ENCODE measurements at regions not wholly inside any gene's neighbourhood (a gene's known extent, or its start where the extent isn't known, plus 50 kb on each side); places are given as distances from the start of the nearest gene placed in this dataset.

- WGBS (ENCODE audit: low lambda C conversion rate, missing lambda C conversion rate): 77% methylated on average over 4 of the region's 4 CpGs
- H3K27ac ChIP-seq: no peak overlapping the region
- H3K4me3 ChIP-seq: no peak overlapping the region
- no peaks in the 10 kb centered on the region for H3K36me3 ChIP-seq (replicated peaks; ENCODE audit: insufficient read depth, low read depth)
- no peak overlapping the region for H3K4me2 ChIP-seq
- H3K79me2 ChIP-seq: no peaks in the 10 kb centered on the region
- no peaks in the 10 kb centered on the region for H3K27me3 ChIP-seq
- H4K20me1 ChIP-seq (ENCODE audit: insufficient read depth, poor library complexity, severe bottlenecking): no peaks in the 10 kb centered on the region
- H3K9me2 ChIP-seq (replicated peaks; ENCODE audit: insufficient read depth): no peaks in the 10 kb centered on the region
- no peaks in the 10 kb centered on the region for H3K4me1 ChIP-seq (ENCODE audit: insufficient read depth)
- no peak overlapping the region for H2AFZ ChIP-seq
- no peak for DNase-seq (ENCODE audit: low spot score)
- H3K9me3 ChIP-seq (ENCODE audit: low read depth): no peaks in the 10 kb centered on the region
- no peak for TF ChIP-seq EZH2 (IDR thresholded peaks at IDR 0.05; ENCODE audit: borderline replicate concordance)
- no peak for TF ChIP-seq CTCF (IDR thresholded peaks at IDR 0.05; ENCODE audit: poor library complexity)
- TF ChIP-seq EZH2phosphoT487 (IDR thresholded peaks at IDR 0.05; ENCODE audit: low read depth, severe bottlenecking, unreplicated experiment): no peak
These were observed 131.9 kb downstream of the MAF start for GRCh38 chr16:79468631-79469030.

- Histone ChIP-seq H3K4me2 (no peak overlapping the region), H2AFZ (no peak overlapping the region), H3K9me2 (replicated peaks; ENCODE audit: insufficient read depth) (no peaks in the 10 kb centered on the region), H3K9me3 (ENCODE audit: low read depth) (no peaks in the 10 kb centered on the region), H3K36me3 (replicated peaks; ENCODE audit: insufficient read depth, low read depth) (no peaks in the 10 kb centered on the region), H3K27ac (no peak overlapping the region), H3K27me3 (no peaks in the 10 kb centered on the region), H4K20me1 (ENCODE audit: insufficient read depth, poor library complexity, severe bottlenecking) (no peaks in the 10 kb centered on the region), H3K4me1 (ENCODE audit: insufficient read depth) (no peaks in the 10 kb centered on the region), H3K79me2 (no peaks in the 10 kb centered on the region), H3K4me3 (no peak overlapping the region)
- DNase-seq (ENCODE audit: low spot score): no peak
- TF ChIP-seq EZH2phosphoT487 (IDR thresholded peaks at IDR 0.05; ENCODE audit: low read depth, severe bottlenecking, unreplicated experiment): no peak
- TF ChIP-seq CTCF (IDR thresholded peaks at IDR 0.05; ENCODE audit: poor library complexity): no peak
- no peak for TF ChIP-seq EZH2 (IDR thresholded peaks at IDR 0.05; ENCODE audit: borderline replicate concordance)
- 72% methylated on average over 10 of the region's 10 CpGs for WGBS (ENCODE audit: low lambda C conversion rate, missing lambda C conversion rate)
These were observed 132.4 kb downstream of the MAF start for GRCh38 chr16:79468121-79468552.

GRCh38 chr16:79466111-79466510 lies 134.4 kb downstream of the MAF start:
- no peak overlapping the region for H3K4me3 ChIP-seq
- H3K27me3 ChIP-seq: no peaks in the 10 kb centered on the region
- no peak for DNase-seq (ENCODE audit: low spot score)
- no peak overlapping the region for H2AFZ ChIP-seq
- no peak overlapping the region for H3K4me2 ChIP-seq
- no peaks in the 10 kb centered on the region for H3K36me3 ChIP-seq (replicated peaks; ENCODE audit: insufficient read depth, low read depth)
- WGBS (ENCODE audit: low lambda C conversion rate, missing lambda C conversion rate): 78% methylated on average over 2 of the region's 2 CpGs
- no peaks in the 10 kb centered on the region for H4K20me1 ChIP-seq (ENCODE audit: insufficient read depth, poor library complexity, severe bottlenecking)
- H3K9me2 ChIP-seq (replicated peaks; ENCODE audit: insufficient read depth): no peaks in the 10 kb centered on the region
- TF ChIP-seq EZH2phosphoT487 (IDR thresholded peaks at IDR 0.05; ENCODE audit: low read depth, severe bottlenecking, unreplicated experiment): no peak
- TF ChIP-seq EZH2 (IDR thresholded peaks at IDR 0.05; ENCODE audit: borderline replicate concordance): no peak
- no peak for TF ChIP-seq CTCF (IDR thresholded peaks at IDR 0.05; ENCODE audit: poor library complexity)
- H3K79me2 ChIP-seq: no peaks in the 10 kb centered on the region
- no peaks in the 10 kb centered on the region for H3K9me3 ChIP-seq (ENCODE audit: low read depth)
- H3K27ac ChIP-seq: no peak overlapping the region
- H3K4me1 ChIP-seq (ENCODE audit: insufficient read depth): no peaks in the 10 kb centered on the region

- Histone ChIP-seq H3K79me2 (no peaks in the 10 kb centered on the region), H3K27ac (no peak overlapping the region), H3K9me2 (replicated peaks; ENCODE audit: insufficient read depth) (no peaks in the 10 kb centered on the region), H3K4me2 (no peak overlapping the region), H4K20me1 (ENCODE audit: insufficient read depth, poor library complexity, severe bottlenecking) (no peaks in the 10 kb centered on the region), H3K9me3 (ENCODE audit: low read depth) (no peaks in the 10 kb centered on the region), H3K4me3 (no peak overlapping the region), H3K4me1 (ENCODE audit: insufficient read depth) (no peaks in the 10 kb centered on the region), H3K27me3 (no peaks in the 10 kb centered on the region), H2AFZ (no peak overlapping the region), H3K36me3 (replicated peaks; ENCODE audit: insufficient read depth, low read depth) (no peaks in the 10 kb centered on the region)
- 80% methylated on average over 5 of the region's 5 CpGs for WGBS (ENCODE audit: low lambda C conversion rate, missing lambda C conversion rate)
- no peak for DNase-seq (ENCODE audit: low spot score)
- TF ChIP-seq EZH2 (IDR thresholded peaks at IDR 0.05; ENCODE audit: borderline replicate concordance) (no peak), EZH2phosphoT487 (IDR thresholded peaks at IDR 0.05; ENCODE audit: low read depth, severe bottlenecking, unreplicated experiment) (no peak), CTCF (IDR thresholded peaks at IDR 0.05; ENCODE audit: poor library complexity) (no peak)
These were observed 136.7 kb downstream of the MAF start for GRCh38 chr16:79463841-79464240.
